Posterior vena cava (tissue), 2 donors: ENCODE measurements at regions not wholly inside any gene's neighbourhood (a gene's known extent, or its start where the extent isn't known, plus 50 kb on each side); places are given as distances from the start of the nearest gene placed in this dataset.
"Not testable (repeated sequence)": the region's sequence is repeated elsewhere in the genome, so short reads cannot be mapped to it uniquely, and the experiment has no call there.

Experiments used
- DNase-seq: peaks from one replicate; pipeline ENCODE4 v3.0.0-alpha.2; 2020; ENCODE audit warnings: low spot score
- intact Hi-C, 2 donors: fragments of 100-400 bp; cut with DNase I; formaldehyde crosslinking; loops; one replicate each; pipeline versions ENCODE4 v1.14.1 to v1.14.2; 2022 to 2023
- donor health status: DM: yes; HTN: yes; CAD: no.
- donor health status: DM: yes; HTN: yes; CAD: no.

DNA sequence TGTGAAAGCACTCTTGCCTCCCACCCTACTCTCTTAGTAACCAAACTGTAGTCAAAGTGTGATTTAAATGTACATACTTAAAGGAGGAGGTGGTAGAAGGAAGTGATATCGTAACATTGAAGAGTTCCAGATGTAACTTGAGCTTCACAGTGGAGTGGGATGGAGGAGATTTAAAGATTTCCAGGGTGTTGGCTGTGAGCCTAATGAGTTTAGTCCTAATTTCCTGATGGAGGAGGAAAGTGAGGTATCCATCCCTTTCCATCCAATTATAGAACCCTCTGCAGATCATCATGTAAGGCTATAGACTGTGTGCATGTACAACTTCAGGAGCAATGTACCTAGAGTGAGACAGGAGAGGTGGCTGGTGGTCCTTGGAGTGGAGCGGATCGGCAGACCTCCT is 1163.9 kb upstream of the SEMA6A start:
- intact Hi-C loops: no loop called here
- no peak for DNase-seq

- intact Hi-C loops: no loop called here
Observed at GRCh38 chr5:117736698-117737097, 1162.1 kb upstream of the SEMA6A start.

DNA sequence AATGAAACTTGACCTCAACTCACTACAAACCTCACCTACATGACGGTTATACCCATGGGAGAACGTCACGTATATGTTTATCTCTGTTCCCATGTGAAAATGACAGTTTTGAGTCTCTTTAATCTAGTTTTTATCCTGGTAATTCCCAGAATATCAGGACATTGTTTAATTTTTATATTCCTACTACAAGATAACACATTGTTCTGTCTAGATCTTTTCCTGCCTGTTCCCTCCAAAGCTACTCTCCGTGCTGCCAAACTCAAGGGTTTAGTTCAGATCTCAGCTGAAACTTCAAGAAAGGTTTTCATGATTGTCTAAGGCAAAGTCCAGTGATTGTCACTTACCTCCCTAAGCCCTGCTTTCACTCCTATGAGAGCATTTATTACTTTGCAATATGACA is 1159.4 kb upstream of the SEMA6A start:
- intact Hi-C loops: no loop called here
- no peak for DNase-seq

More at GRCh38 chr5:117736698-117737097, 1162.1 kb upstream of the SEMA6A start:
- no peak for DNase-seq

GRCh38 chr5:117733051-117733450 is 1158.4 kb upstream of the SEMA6A start:
- no peak for DNase-seq
- intact Hi-C loops: no loop called here

DNA sequence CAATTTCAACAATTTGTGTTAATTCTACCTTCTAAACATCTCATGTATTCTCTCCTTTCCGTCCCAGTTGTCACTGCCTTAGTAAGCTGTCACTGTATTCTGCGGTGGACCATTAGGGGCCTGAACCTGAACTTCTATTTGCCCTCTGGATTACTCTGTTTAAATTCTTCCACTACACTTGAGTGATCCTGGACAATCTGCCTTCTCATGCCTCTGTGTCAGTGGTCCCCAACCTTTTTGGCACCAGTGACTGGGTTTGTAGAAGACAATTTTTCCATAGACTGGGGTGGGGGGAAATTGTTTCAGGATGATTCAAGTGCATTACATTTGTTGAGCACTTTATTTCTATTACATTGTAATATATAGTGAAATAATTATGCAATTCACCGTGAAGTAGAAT is 1157.6 kb upstream of the SEMA6A start:
- DNase-seq: no peak
- intact Hi-C loops: no loop called here

DNA sequence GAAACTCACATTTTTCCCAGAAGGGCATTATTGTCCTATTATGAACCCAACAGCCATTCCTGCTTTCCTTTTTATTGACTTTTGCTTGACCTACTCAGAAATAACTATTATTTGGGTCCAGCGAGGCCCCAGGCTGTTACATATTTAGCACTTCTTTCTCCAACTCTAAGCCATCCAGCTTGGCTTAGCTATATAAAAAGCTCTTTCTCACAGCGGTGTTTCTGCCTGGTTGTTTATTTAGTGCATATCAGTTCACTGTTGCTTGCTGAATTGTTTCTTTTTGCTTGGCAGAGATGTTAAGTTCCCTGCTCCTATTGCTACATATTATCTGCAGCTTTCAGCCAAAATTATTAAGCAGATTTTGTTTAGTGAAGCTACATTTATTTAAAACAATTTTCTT is 1156.8 kb upstream of the SEMA6A start:
- intact Hi-C loops: no loop called here

GRCh38 chr5:117720784-117721183 is 1146.2 kb upstream of the SEMA6A start:
- DNase-seq, intact Hi-C loops: not testable (repeated sequence)

More for the DNA sequence above, 1156.8 kb upstream of the SEMA6A start:
- DNase-seq: no peak

DNA sequence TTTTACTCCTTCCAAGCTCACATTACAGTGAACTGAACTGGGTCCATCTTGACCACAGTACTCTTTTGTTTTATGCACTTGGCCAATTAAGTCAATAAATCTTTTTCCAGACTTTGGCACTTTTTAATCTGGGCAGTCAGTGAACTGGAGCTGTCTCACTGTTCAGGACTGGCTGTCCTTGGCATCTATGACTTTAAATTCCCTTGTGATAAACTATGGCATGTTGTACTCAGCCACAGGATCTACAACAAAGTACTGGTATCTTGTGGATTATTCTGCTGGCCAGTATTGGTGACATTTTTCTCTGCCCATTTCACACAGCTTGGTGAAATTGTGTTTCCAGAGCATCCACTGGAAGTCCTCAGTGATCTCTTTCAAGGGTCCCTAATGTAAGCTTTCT is 1144.8 kb upstream of the SEMA6A start:
- DNase-seq: no peak
- intact Hi-C loops: no loop called here

GRCh38 chr5:117713585-117714198 is 1139.1 kb upstream of the SEMA6A start:
- intact Hi-C loops: no loop called here
- DNase-seq: no peak

- intact Hi-C loops: no loop called here
- DNase-seq: no peak
Observed at GRCh38 chr5:117701062-117701461, 1126.4 kb upstream of the SEMA6A start.

DNA sequence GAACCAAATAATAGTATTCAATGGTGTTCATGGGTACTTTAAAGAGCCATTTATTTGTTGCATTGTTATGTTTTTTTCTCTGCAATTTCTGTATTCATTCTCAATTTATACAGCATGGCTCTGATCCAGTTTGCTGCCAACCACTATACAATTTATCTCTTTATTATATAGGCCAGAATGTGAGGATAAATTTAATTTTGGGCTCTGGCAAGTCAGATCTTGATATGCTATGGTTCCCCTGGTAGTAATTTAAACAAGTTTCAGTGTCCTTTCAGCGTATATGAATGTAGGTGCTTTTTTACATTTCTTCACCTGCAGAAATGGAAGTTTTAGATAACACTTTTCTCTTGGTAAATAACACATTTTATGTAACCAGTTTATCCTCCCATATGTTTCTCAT is 1118.0 kb upstream of the SEMA6A start:
- DNase-seq: no peak

DNA sequence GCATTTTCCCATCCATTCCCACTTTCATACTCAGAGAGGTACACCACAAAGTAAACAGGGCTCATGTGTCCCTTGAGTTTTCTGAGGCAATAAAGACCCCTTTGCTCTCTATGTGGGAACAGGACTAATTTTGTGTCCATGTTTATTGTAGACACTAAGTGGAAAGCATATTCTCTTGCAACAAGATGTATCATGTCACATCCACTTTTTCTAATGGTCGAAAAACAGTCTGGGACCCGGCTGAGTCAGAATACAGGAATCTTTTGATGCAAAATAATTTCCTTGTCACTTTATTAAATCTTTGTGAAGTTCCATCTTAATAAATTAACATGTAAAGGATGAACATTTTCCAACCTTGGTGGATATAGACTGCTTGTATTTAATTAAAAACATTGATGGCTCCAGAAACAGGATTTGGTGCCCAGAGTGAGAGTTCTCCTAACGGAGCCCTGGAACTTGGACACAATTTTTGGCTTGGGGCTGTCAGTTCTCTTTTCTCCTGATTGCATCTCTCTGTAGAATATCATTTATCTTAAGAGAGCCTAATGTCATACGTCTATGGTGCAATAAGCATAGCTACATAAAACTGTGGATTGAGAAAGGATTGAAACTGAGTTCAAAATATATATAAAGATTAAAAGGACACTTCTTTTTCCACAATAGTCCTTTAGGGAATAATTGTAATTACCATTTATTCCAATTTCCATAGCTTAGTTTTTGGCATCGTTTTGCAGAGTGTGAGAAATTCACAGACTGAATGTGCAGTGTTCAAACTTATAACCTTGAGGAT is 1116.7 kb upstream of the SEMA6A start:
- intact Hi-C loops: no loop called here
- no peak for DNase-seq

More for the DNA sequence above, 1118.0 kb upstream of the SEMA6A start:
- intact Hi-C loops: no loop called here

- intact Hi-C loops: no loop called here
- no peak for DNase-seq
Observed at GRCh38 chr5:117690612-117691011, 1116.0 kb upstream of the SEMA6A start.

GRCh38 chr5:117686926-117687325 is 1112.3 kb upstream of the SEMA6A start:
- no peak for DNase-seq
- intact Hi-C loops: no loop called here

- intact Hi-C loops: no loop called here
- no peak for DNase-seq
Observed at GRCh38 chr5:117682416-117682815, 1107.8 kb upstream of the SEMA6A start.

DNA sequence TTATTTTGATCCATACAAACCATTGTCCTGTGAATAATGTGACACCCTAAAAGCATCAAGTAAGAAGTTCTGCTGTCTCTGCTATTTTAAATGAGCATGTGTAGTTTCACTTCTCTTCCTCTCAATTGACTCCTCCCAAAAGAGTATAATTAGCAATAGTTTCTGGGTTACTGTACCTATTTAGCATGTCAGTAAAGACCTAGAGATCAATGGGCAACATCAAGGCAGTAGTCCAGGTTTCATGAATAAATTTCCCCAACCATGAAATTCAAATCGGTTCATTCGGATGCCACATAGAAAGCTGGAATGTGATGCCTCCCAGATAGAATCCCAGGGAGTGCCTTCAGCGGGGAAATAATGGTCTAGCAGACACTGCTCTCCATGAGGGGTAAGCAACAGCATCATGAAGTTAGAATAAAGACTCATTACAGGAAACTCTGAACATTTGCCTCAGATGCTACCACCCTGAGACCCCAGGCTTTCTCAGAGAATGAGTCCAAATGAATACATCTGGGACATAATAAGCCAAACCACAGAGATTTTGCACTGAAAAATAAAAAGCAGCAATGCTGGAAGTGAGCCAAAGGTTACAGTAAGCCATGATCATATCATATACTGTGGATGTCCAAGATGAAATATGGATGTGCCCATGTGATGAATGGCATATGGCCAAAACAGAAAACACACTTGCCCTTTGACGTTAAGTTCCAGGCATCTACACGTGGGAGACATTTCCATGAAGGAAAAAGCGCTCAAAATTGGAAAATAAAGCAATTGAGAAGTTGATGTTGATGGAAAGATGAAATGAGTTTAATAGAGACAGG is 1107.0 kb upstream of the SEMA6A start:
- intact Hi-C loops: no loop called here

GRCh38 chr5:117680426-117680825 is 1105.8 kb upstream of the SEMA6A start:
- DNase-seq: no peak
- intact Hi-C loops: no loop called here

More for the DNA sequence above, 1107.0 kb upstream of the SEMA6A start:
- no peak for DNase-seq

- DNase-seq: no peak
- intact Hi-C loops: no loop called here
Observed at GRCh38 chr5:117679046-117679445, 1104.4 kb upstream of the SEMA6A start.

- no peak for DNase-seq
- intact Hi-C loops: no loop called here
Observed at GRCh38 chr5:117675646-117676045, 1101.0 kb upstream of the SEMA6A start.

- intact Hi-C loops: no loop called here
- DNase-seq: no peak
Observed at GRCh38 chr5:117671551-117671950, 1096.9 kb upstream of the SEMA6A start.
